IMR-90 (cell line): ENCODE measurements at regions not wholly inside any gene's neighbourhood (a gene's known extent, or its start where the extent isn't known, plus 50 kb on each side); places are given as distances from the start of the nearest gene placed in this dataset.
A peak's percentile ranks its signal among the peaks of the same experiment; 100 is the strongest.

Experiments
- ATAC-seq: fragments of 200-7000 bp; cut with Tn5 transposase; 2 replicates; pipeline ENCODE4 v1.9.1; 2020; ENCODE audit warnings: low read depth, mild to moderate bottlenecking, moderate library complexity
- BruUV-seq: library from RNA; stranded (reverse); fragments of 400-500 nt; replicated peaks from 2 replicates; lab custom pipeline; 2021; lab: Mats Ljungman, UMichigan
- CTCF ChIA-PET: fragments of 300-600 bp; formaldehyde crosslinking; extraction: SDS; loops from one replicate; lab custom pipeline; 2021; ENCODE audit warnings: antibody characterized with exemption; lab: Yijun Ruan, JAX
- POLR2A ChIA-PET: fragments of 300-600 bp; sonication (Branson Sonifier 250); formaldehyde crosslinking; loops from one replicate; lab custom pipeline; 2022; ENCODE audit warnings: antibody characterized with exemption; ENCODE audit not compliant: unreplicated experiment; lab: Charles Lee
- DNase-seq: peaks from one replicate; pipeline ENCODE4 v3.0.0; 2013
- H2AFZ ChIP-seq: replicated peaks from 2 replicates; pipeline ENCODE3; 2013; ENCODE audit warnings: low read length, mild to moderate bottlenecking; ENCODE audit not compliant: poor library complexity
- H2AK5ac ChIP-seq: 2 replicates; pipeline ENCODE4 v1.6.1; 2013; ENCODE audit warnings: low read depth, low read length, inconsistent platforms
- H2AK9ac ChIP-seq: replicated peaks from 2 replicates; pipeline ENCODE3; 2013; ENCODE audit warnings: mild to moderate bottlenecking, low read depth, low read length, moderate library complexity; ENCODE audit not compliant: poor library complexity
- H2BK120ac ChIP-seq: 2 replicates; pipeline ENCODE4 v1.6.1; 2013; ENCODE audit warnings: low read depth, low read length, inconsistent platforms
- H2BK15ac ChIP-seq: 3 replicates; pipeline ENCODE4 v1.6.1; 2013; ENCODE audit warnings: low read depth, low read length, inconsistent platforms
- H2BK20ac ChIP-seq: 2 replicates; pipeline ENCODE4 v1.6.1; 2013; ENCODE audit warnings: low read depth, mild to moderate bottlenecking, inconsistent platforms, low read length, moderate library complexity
- H2BK5ac ChIP-seq: 2 replicates; pipeline ENCODE4 v1.6.1; 2013; ENCODE audit warnings: mild to moderate bottlenecking, low read depth, low read length, inconsistent platforms; ENCODE audit not compliant: poor library complexity, severe bottlenecking
- H3K14ac ChIP-seq: replicated peaks from 2 replicates; pipeline ENCODE4 v1.6.1; 2013; ENCODE audit warnings: low read depth, low read length, inconsistent platforms
- H3K18ac ChIP-seq: 2 replicates; pipeline ENCODE4 v1.6.1; 2013; ENCODE audit warnings: low read depth, low read length, control low read depth
- H3K23ac ChIP-seq: 2 replicates; pipeline ENCODE4 v1.6.1; 2013; ENCODE audit warnings: low read depth, low read length, inconsistent platforms
- H3K27ac ChIP-seq: 2 replicates; pipeline ENCODE4 v1.5.1; 2013; ENCODE audit warnings: mild to moderate bottlenecking, control low read depth, low read length; ENCODE audit not compliant: insufficient read depth
- H3K27me3 ChIP-seq: 2 replicates; pipeline ENCODE4 v1.6.1; 2013; ENCODE audit warnings: low read length; ENCODE audit not compliant: control insufficient read depth, insufficient read depth
- H3K36me3 ChIP-seq: 2 replicates; pipeline ENCODE4 v1.6.1; 2013; ENCODE audit warnings: low read length, mixed read lengths; ENCODE audit not compliant: control insufficient read depth, insufficient read depth
- H3K4ac ChIP-seq: 2 replicates; pipeline ENCODE4 v1.6.1; 2013; ENCODE audit warnings: low read depth, low read length, inconsistent platforms
- H3K4me1 ChIP-seq: 2 replicates; pipeline ENCODE4 v1.6.1; 2013; ENCODE audit warnings: low read length, mixed read lengths; ENCODE audit not compliant: control insufficient read depth, insufficient read depth
- H3K4me2 ChIP-seq: 2 replicates; pipeline ENCODE4 v1.6.1; 2013; ENCODE audit warnings: low read depth, mild to moderate bottlenecking, control low read depth, low read length, moderate library complexity
- H3K4me3 ChIP-seq: 2 replicates; pipeline ENCODE4 v1.5.1; 2013; ENCODE audit warnings: low read depth, mild to moderate bottlenecking, control low read depth, low read length, moderate library complexity; ENCODE audit not compliant: insufficient read depth
- H3K56ac ChIP-seq: 2 replicates; pipeline ENCODE4 v1.6.1; 2013; ENCODE audit warnings: low read length, inconsistent platforms; ENCODE audit not compliant: insufficient read depth; ENCODE audit errors: extremely low read depth
- H3K79me1 ChIP-seq, 2 experiments: 2 replicates each; pipeline ENCODE4 v1.6.1; 2013; ENCODE audit warnings: low read length in 2 of 2, inconsistent platforms in 1 of 2, low read depth in 1 of 2
- H3K9ac ChIP-seq: 2 replicates; pipeline ENCODE4 v1.6.1; 2013; ENCODE audit warnings: low read depth, low read length, control low read depth
- H3K9me1 ChIP-seq: 2 replicates; pipeline ENCODE4 v1.6.1; 2013; ENCODE audit warnings: low read length, inconsistent platforms; ENCODE audit not compliant: insufficient read depth
- H3K9me3 ChIP-seq: 2 replicates; pipeline ENCODE4 v1.6.1; 2013; ENCODE audit warnings: low read length; ENCODE audit not compliant: control insufficient read depth, insufficient read depth
- H4K20me1 ChIP-seq: 2 replicates; pipeline ENCODE4 v1.6.1; 2013; ENCODE audit warnings: low read length, inconsistent platforms; ENCODE audit not compliant: insufficient read depth
- H4K5ac ChIP-seq: 2 replicates; pipeline ENCODE4 v1.6.1; 2013; ENCODE audit warnings: mild to moderate bottlenecking, low read depth, low read length, control low read depth
- H4K8ac ChIP-seq, 2 experiments: 2 replicates each; pipeline ENCODE4 v1.6.1; 2013; ENCODE audit warnings: low read depth in 2 of 2, low read length in 2 of 2, control low read depth in 1 of 2, inconsistent platforms in 1 of 2
- H4K91ac ChIP-seq: 2 replicates; pipeline ENCODE4 v1.6.1; 2013; ENCODE audit warnings: low read depth, low read length, inconsistent platforms; ENCODE audit not compliant: insufficient read depth
- CEBPB ChIP-seq: IDR thresholded peaks from 2 replicates; pipeline ENCODE4 v1.6.1; 2012; ENCODE audit warnings: low read depth, low read length, improper control_type of control experiment
- CHD1 ChIP-seq: IDR thresholded peaks from 2 replicates; pipeline ENCODE4 v1.6.1; 2012; ENCODE audit warnings: low read depth, low read length, improper control_type of control experiment
- FOS ChIP-seq: fragments of 150-350 bp; IDR thresholded peaks from 2 replicates; pipeline ENCODE4 v1.6.1; 2016; ENCODE audit warnings: low read depth, low read length
- MAFK ChIP-seq: IDR thresholded peaks from 2 replicates; pipeline ENCODE4 v1.6.1; 2012; ENCODE audit warnings: low read depth, low read length, improper control_type of control experiment
- MAZ ChIP-seq: IDR thresholded peaks from 2 replicates; pipeline ENCODE4 v1.6.1; 2012; ENCODE audit warnings: low read depth, mild to moderate bottlenecking, low read length, improper control_type of control experiment, moderate library complexity, borderline replicate concordance
- MXI1 ChIP-seq: IDR thresholded peaks from 2 replicates; pipeline ENCODE4 v1.6.1; 2012; ENCODE audit warnings: low read depth, mild to moderate bottlenecking, low read length, moderate library complexity, borderline replicate concordance
- NFE2L2 ChIP-seq: fragments of 150-350 bp; IDR thresholded peaks from 2 replicates; pipeline ENCODE4 v1.6.1; 2016; ENCODE audit warnings: low read depth, mild to moderate bottlenecking, low read length
- POLR2A ChIP-seq: IDR thresholded peaks from 2 replicates; pipeline ENCODE4 v1.6.1; 2012; ENCODE audit warnings: mild to moderate bottlenecking, low read depth, low read length
- RCOR1 ChIP-seq: IDR thresholded peaks from 2 replicates; pipeline ENCODE4 v1.6.1; 2012; ENCODE audit warnings: mild to moderate bottlenecking, low read length, improper control_type of control experiment; ENCODE audit not compliant: insufficient replicate concordance
- RFX5 ChIP-seq: IDR thresholded peaks from 2 replicates; pipeline ENCODE4 v1.8.0; 2012; ENCODE audit warnings: low read depth, mild to moderate bottlenecking, low read length, moderate library complexity
- SMC3 ChIP-seq: fragments of 150-350 bp; IDR thresholded peaks from 2 replicates; pipeline ENCODE4 v1.6.1; 2016; ENCODE audit warnings: low read depth, mild to moderate bottlenecking, antibody characterized with exemption, low read length, moderate library complexity
- WGBS, 2 experiments: methylation state at CpG; one replicate each; pipeline versions ENCODE4 v1.1.5 to v1.1.7; 2013; ENCODE audit warnings: missing lambda C conversion rate in 2 of 2; ENCODE audit not compliant: insufficient read length in 1 of 2; ENCODE audit errors: extremely low coverage in 2 of 2; 5-methylcytosine and 5-hydroxymethylcytosine counted together
- dilution Hi-C: fragments of 300-500 bp; cut with HindIII; formaldehyde crosslinking; loops from one replicate; pipeline ENCODE4 v1.14.3; 2018; ENCODE audit warnings: low sequenced_read_pairs; ENCODE audit not compliant: unreplicated experiment
- in situ Hi-C: fragments of 300-500 bp; cut with MboI; formaldehyde crosslinking; loops from 3 replicates; pipeline ENCODE4 v1.14.3; 2019; ENCODE audit warnings: low sequenced_read_pairs, inconsistent platforms, mixed read lengths
- intact Hi-C: fragments of 100-400 bp; cut with micrococcal nuclease; formaldehyde crosslinking; loops from 2 replicates; pipeline ENCODE4 v1.10.0; 2022
- TF ChIP-seq, protein P1 (sequence below): fragments of 150-350 bp; IDR thresholded peaks from 2 replicates; pipeline ENCODE4 v1.6.1; 2016; ENCODE audit warnings: low read depth, mild to moderate bottlenecking, low read length, moderate library complexity, borderline replicate concordance
- TF ChIP-seq, protein P2 (sequence below): conservative IDR thresholded peaks from 2 replicates; pipeline ENCODE4 v1.5.1; 2012; ENCODE audit warnings: mild to moderate bottlenecking, low read depth, low read length, improper control_type of control experiment

DNA sequence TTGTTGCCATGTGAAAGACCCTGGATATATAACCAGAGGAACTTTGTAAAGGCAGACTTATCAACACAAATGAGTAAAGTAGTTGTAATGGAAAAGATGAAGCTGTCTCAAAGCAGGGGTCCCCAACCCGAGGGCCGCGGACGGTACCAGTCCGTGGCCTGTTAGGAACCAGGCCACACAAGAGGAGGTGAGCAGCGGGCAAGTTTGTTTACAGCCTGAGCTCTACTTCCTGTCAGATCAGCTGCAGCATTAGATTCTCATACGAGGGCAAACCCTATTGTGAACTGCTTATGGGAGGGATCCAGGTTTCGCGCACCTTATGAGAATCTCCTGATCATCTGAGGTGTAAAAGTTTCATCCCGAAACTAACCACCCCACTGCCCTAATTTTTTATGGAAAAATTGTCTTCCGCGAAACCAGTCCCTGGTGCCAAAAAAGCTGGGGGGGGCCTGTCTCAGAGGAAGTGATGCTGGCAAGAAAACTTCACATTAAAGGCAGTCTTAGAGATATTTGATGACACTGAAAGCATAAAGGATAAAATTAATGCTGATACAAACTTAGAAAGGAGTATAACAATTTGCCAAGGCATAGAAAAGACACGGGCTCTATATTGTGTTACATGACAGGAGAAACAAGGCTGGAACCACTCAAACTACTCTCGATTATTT, 57.5 kb upstream of the MSTN start:
- dilution Hi-C loops (no loop called here), in situ Hi-C loops (no loop called here), intact Hi-C loops (no loop called here)
- Histone ChIP-seq H3K4ac (no peak overlapping the region; the same call in 1 of the 2 replicates), H2AK5ac (no peak overlapping the region), H2AK9ac (no peak overlapping the region), H2BK5ac (no peak overlapping the region), H3K27me3 (no peaks in the 10 kb centered on the region), H3K9ac (no peak overlapping the region), H3K56ac (no peak overlapping the region), H3K4me2 (no peak overlapping the region), H3K4me1 (peaks cover 4% of the 10 kb centered on the region), H2BK20ac (no peak overlapping the region), H2AFZ (peak overlapping the region; percentile 79), H3K9me3 (no peaks in the 10 kb centered on the region), H4K91ac (no peak overlapping the region), H3K4me3 (no peak overlapping the region), H2BK120ac (peak overlapping the region; percentile 13; the same call in 1 of the 2 replicates), H4K8ac (peak overlapping the region in 1 of 2 experiments; percentile 40; a peak in 1 of 4 replicates), H3K9me1 (no peaks in the 10 kb centered on the region), H3K18ac (no peak overlapping the region), H4K20me1 (no peaks in the 10 kb centered on the region), H3K23ac (no peak overlapping the region), H4K5ac (no peak overlapping the region; the same call in 1 of the 2 replicates), H2BK15ac (no peak overlapping the region; the same call in 2 of the 3 replicates), H3K14ac (no peak overlapping the region), H3K27ac (no peak overlapping the region), H3K36me3 (no peaks in the 10 kb centered on the region), H3K79me1 (no peaks in the 10 kb centered on the region)
- no peak for TF ChIP-seq CEBPB
- TF ChIP-seq, protein P1, sequence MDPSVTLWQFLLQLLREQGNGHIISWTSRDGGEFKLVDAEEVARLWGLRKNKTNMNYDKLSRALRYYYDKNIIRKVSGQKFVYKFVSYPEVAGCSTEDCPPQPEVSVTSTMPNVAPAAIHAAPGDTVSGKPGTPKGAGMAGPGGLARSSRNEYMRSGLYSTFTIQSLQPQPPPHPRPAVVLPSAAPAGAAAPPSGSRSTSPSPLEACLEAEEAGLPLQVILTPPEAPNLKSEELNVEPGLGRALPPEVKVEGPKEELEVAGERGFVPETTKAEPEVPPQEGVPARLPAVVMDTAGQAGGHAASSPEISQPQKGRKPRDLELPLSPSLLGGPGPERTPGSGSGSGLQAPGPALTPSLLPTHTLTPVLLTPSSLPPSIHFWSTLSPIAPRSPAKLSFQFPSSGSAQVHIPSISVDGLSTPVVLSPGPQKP: no peak
- TF ChIP-seq MAFK: no peak
- no peak for TF ChIP-seq CHD1
- TF ChIP-seq RCOR1: no peak
- no peak for TF ChIP-seq POLR2A
- no peak for TF ChIP-seq NFE2L2
- TF ChIP-seq, protein P2, sequence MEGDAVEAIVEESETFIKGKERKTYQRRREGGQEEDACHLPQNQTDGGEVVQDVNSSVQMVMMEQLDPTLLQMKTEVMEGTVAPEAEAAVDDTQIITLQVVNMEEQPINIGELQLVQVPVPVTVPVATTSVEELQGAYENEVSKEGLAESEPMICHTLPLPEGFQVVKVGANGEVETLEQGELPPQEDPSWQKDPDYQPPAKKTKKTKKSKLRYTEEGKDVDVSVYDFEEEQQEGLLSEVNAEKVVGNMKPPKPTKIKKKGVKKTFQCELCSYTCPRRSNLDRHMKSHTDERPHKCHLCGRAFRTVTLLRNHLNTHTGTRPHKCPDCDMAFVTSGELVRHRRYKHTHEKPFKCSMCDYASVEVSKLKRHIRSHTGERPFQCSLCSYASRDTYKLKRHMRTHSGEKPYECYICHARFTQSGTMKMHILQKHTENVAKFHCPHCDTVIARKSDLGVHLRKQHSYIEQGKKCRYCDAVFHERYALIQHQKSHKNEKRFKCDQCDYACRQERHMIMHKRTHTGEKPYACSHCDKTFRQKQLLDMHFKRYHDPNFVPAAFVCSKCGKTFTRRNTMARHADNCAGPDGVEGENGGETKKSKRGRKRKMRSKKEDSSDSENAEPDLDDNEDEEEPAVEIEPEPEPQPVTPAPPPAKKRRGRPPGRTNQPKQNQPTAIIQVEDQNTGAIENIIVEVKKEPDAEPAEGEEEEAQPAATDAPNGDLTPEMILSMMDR: no peak
- TF ChIP-seq MAZ: no peak
- TF ChIP-seq MXI1: no peak
- TF ChIP-seq SMC3: no peak
- no peak for TF ChIP-seq FOS
- no peak for TF ChIP-seq RFX5
- CTCF ChIA-PET: interaction anchor here (0.7 kb wide), 2 partner anchors 54 to 193 kb away, joined by 3 read pairs; no protein-coding TSS in a partner anchor
- ATAC-seq (no peak), DNase-seq (no peak)
- POLR2A ChIA-PET: no interaction called here
- no TSS peak for BruUV-seq
- WGBS, 2 experiments: 18% methylated on average over 3 of the region's 14 CpGs; no CpG with 5 or more reads in 1 of the 2 experiments
